ENCODE measurements at regions not wholly inside any gene's neighbourhood (a gene's known extent, or its start where the extent isn't known, plus 50 kb on each side); places are given as distances from the start of the nearest gene placed in this dataset.

DNA sequence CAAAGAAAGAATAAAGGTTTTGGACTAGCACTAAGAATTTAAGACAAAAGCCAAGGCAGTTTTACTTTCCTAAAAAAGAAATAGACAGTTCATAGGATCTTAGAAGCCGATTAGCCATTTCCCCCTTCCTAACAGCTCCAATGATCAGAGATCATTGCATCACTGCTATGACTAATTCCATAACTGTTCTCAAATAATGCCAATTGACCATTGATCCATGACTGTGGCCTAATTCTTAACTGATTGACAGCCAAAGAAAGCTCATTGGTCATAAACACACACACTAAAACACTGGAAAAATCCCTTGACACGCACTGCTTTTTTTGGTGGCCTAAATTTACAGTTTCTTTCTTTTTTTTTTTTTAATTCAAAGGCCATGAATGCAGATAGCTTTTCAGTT, 345.0 kb upstream of the ACVR2A start:
- no peak for FAIRE-seq

DNA sequence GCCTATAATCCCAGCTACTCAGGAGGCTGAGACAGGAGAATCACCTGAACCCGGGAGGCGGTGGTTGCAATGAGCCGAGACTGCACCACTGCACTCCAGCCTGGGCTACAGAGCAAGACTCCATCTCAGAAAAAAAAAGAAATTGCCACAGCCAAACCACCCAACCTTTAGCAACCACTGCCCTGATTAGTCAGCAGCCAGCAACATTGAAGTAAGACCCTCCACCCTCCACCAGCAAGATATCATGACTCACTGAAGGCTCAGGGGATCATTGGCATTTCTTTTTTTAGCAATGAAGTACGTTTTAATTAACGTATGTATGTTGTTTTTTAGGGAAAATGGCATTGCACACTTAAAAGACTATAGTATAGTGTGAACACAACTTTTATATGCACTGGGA, 349.1 kb upstream of the ACVR2A start:
- no peak for FAIRE-seq

DNA sequence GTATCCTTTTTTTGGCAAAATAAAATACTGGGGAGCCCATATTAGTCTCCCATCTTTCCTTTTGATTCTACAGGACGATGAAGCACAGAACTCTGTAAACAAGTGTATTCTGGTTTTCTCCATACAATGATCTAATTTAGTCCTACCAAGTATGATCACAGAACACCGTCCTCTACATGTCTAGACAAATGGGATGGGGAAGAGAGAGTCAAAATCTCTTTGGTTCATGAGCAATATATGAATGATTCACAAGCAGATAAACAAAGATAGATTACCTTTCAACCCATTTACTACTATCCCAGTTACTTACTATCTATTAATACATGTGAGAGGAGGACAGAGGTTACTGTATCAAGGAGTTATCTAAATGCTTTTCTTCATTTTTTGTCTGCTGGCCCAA, 352.4 kb upstream of the ACVR2A start:
- FAIRE-seq, result no peak

DNA sequence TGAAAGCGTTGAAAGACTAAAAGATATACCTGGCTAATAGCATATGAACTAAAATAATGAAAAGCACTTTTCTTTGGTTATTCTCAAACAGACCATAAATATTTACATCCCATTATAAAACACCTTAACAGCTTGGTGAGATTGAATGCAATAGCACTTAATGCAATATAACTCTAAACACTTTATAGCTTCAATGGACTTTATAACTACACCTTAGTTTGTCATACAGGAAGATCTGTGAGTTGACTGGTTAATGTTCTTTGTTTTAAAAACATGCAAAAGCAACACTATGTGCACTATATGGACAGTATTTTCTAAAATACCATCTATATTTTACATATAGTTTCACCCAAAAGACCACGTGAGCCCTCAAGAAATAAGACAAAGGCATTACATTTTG, 353.3 kb upstream of the ACVR2A start:
- FAIRE-seq, result no peak

DNA sequence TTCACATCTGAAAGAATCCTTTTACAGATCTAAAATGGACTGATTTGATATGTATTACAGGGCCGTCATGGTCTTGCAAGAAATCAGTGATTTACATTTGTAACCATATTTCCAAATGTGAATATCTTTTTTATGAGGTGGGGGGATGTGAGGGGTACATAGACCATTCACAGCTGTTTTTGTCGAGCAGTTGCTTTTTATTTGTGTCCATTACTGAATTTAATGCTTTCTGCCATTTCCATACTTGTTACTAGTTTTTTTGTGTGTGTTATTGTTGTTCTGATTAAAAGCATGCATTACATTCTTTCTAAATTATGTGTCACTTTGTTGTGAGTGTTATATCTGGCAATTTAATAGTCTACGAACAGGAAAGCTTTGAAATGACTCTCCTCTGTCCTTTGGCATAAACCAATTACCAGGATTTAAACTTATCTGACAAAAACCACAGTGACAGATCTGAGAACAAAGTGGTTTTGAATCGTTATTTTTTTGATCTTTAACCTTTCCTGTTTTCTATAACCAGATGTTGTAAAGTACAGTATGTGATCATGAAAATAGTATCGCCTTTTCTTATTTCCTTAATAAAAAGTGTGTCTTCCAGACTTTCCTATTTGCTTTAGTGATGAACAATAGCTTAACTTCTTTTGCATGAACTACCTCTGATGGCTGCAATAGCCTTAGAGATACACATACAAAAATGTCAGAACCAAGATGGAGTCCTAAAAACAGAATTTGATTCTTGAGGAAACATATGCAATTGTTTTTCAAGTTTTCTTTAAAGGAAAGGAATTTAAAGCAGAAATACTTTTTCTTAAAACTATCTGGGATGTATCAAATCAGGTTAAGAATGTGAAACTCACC, 354.2 kb upstream of the ACVR2A start:
- FAIRE-seq, result no peak

DNA sequence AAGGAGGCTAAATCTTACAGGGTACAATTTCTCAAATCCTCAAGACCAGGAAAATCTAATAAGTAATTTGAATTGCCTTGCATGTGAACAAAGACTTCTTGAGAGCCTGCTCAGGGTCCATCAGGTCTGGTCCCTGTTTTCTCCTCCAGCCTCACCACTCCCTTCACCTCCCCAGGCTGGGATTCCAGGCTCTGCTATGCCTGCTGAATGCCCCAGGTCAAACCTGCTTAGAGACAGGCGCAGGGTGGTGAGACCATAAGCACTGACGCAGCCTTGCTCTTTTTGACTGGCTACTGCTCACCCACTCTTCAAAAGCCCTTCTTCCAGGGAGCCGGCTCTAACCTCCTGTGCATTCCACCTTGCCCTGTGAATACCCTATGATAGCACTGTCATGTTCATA, 356.4 kb upstream of the ACVR2A start:
- FAIRE-seq, result no peak

DNA sequence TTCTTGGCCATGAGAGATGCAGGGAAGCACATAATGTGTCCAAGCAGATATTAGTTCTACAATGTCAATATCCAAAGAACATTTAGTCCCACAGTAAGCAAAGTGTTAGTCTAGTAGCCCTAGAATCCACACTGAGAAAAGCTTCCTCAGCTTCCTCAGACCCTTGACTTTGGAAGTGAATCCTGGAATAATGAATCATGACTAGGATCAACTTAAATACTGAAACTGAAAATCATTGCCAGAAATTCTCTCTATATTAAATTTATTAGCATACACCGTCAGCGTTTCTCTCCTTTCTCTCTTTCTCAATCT, 356.9 kb upstream of the ACVR2A start:
- FAIRE-seq, result no peak

DNA sequence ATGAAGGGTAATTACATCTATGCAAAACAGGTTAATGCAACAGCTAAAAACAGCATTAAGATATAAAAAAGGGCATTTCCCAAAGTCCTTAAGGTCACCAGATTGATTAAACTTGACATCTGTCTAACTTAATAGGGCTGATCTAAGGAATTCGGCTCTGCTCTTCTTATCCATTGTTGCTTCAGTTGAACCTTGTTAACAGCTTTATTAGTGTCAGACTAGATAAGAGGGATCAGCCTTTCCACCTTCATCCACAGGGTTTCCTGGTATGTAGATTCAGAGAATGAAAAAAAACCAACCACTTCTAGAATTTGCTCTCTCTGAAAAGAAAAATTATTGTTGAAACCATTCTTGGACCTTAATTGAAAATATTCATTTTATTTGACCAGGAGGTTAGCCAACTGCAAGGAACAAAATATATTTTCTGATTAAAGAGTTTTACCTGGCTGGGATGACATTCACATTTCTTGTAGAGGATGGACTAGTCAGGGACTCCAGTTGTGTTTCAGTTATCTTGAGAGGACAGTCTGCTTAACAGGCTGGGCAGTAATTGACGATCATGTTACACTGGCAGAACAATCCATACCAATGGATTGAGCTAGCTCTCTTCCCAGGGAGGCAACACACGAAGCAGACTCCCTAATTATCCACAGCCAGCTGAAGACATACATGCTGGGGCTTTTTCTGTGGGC, 357.4 kb upstream of the ACVR2A start:
- FAIRE-seq, result no peak

DNA sequence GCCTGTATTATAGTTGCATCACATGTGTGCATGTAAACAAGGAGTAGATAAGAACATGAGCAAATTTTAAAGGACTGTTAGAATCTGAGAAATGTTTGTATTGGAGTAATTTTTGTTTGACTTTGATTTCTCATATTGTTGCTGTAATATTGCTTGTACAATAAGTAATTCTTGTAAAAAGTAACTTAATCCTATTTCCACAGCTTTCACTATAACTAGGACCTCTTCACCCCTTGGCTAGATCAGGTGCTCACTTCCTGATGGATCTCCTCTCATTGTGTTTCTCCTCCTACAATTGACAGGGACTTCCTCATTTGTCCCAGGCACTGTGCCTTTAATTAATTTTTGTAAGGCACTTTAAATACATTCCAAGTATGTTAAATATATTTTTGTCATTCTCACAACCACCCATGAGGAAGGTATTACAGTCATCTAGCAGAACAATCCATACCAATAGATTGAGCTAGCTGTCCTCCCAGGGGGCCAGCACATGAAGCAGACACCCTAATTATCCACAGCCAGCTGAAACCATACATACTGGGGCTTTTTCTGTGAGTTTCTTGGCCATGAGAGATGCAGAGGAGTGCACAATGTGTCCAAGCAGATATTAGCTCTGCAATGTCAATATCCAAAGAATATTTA, 359.5 kb upstream of the ACVR2A start:
- no peak for FAIRE-seq

DNA sequence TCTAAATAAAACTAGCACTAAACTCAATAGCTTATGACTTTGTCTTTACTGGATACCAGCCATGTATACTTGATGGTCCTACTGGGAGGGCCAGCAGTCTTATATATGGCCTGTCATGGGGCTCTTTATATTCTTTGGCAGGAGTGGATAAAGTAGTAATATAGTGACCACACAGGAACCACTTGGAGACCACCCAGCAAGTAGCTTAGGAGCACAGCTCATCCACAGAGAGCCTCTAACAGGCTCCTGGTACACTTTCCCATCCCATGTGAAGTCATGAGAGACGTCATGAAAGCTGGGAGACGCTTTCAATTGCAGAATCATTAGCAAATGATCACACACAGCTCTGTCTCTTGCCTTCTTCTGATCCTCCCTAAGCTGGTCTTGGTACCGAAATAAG, 360.9 kb upstream of the ACVR2A start:
- FAIRE-seq, result no peak

DNA sequence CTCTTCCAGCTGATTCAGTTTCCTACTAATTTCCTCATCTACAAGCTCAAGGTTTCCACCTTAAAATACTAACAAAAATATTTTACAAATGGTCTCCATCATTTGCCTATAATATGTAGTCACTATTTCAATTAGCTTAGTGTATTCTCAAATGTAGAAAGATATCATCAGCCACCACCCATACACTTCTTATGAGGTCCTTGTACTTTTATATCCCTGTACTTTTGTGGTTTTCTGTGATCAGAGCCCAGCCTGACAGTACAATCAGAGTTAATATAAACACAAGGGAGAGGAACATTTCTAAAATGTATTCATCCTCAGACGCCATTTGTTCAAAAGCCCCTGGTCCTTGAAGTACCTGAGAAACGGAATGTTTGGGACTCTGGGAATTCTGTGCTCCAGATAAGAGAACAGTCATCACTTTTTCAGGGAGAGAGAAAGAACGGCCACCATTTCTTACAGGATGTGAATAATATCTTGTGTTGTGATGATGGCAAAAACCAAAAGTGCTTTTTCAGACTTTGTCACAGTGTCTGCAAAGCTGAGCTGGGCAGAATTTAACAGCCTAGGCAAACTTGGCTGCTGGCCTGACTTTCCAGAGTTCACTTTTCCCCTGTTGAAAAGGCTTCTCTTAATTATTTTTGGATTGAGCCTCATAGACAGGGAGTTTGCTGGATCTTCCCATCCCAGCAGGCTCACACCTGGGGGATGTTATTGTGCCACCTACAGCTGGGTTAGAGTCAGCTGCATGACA, 361.7 kb upstream of the ACVR2A start:
- FAIRE-seq, result no peak

DNA sequence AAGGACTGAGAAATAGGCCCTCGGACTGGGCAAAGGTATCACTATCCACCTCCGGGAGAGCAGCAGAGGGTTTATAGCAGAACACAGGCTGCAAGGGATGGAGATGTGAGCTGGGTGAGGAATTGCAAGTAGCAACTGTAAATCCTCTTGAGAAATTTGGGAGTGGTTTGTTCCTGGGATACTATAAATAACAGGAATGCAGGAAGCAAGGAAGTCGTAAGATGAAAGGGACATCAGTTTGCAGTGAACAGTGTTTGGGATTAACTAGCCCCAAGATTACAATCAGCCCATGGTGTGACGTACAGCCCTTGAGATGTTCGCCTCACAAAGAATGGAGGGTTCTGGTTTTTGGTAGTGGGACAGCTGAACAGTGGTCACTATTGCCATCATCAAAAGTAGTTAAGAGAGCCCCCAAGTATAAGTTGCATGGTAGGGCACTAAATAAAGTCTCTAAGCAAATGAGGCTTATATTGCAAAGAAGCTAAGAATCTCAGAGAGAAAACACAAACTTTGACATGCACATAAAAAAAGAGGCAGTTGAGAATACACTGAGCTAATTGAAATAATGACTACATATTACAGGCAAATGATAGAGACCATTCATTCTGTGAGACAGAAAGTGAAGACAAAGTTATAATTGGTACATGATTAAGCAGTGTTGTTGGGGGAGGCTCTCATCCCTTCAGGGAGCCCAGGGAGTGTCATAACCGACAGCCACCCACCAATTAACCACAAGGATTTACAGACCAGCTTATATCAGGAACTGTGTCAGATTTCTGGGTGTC, 362.5 kb upstream of the ACVR2A start:
- no peak for FAIRE-seq

DNA sequence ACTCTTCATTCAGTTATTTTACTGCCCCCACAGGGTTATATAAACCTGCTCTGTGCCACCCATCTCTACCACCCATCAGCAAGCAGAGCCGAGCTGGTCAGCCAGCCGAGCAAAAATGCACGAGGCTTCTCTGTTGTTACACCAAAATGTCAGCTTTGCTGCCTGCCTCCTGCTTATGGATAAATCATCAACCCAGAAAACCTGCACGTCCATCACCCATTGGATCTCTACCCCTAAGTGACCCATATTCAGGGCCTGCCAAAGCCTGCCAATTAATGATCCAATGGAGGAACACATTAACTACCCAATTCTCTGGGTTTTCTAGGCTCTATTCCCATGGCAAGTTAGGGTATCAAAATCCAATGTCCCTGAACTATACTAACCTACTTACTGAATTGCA, 365.5 kb upstream of the ACVR2A start:
- no peak for FAIRE-seq

DNA sequence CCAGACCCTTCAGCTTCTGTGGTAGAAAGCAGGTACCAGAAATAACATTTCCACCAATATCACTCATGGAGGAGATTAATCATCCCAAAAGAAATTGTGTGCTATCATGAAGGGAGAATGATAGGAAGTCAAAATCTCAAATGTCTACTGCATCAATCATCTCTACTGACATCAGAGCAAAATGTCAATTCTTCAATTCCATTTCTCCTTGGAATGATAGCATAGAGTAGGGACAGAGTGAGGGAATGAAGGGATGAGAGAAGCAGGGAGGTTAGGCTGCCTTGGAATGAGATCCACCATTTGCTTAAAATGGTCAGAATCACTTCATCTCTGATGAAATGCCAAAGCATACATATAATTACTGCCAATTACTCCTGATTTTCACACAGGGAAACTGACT, 371.8 kb upstream of the ACVR2A start:
- no peak for FAIRE-seq

DNA sequence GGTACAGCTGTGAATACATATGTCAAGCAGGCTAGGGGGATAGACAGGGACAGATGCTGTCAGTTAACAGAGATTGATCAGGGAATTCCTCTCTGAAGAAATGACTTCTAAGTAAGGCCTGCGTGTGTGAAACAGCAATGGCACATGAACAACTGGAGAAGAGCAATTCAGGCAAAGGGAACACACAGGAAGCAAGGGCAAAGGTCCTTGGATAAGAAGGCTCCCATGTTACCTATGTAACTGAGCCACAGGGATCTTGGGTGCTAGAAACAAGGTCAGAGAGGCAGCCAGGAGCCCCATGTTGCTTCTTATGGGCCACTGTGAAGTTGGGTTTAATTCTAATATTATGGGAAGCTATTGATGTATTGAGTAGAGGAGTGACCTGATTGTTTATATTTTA, 373.7 kb upstream of the ACVR2A start:
- FAIRE-seq, result no peak

DNA sequence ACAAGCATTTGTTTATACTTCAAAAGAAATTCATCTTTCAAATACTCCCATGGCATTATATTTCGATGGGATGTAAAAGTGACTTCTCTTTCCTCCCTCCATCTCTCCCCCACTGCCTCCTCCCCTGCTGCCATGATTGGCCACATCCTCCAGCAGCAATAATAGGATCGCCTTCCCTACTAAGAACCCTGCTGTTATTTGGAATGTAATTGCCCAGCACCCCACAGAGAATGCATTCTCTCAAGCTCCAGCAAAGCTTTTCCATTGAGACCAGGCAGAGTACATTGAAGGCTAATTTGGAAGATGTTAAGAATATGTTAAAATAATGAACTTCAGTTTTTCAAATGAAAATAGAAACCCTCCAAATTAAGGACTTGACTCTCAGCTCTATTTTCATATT, 375.4 kb upstream of the ACVR2A start:
- no peak for FAIRE-seq

DNA sequence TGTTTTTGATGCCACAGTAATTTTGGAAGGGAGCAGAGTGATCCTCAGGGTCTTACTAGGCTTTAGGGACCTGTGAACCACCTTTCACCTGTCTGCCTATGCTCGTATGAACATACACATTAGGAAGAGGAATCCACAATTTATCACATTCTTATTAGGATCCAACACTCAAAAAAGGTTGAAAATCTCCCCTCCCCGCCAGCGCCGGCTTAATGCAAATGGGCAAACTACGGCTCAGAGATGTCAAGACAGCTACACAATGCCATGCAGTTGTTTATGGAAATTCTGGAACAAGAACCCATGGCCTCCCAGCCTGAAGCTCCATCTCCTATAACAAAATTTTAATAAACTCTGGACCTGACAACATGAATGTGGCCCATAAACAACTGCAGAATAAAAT, 375.9 kb upstream of the ACVR2A start:
- no peak for FAIRE-seq

DNA sequence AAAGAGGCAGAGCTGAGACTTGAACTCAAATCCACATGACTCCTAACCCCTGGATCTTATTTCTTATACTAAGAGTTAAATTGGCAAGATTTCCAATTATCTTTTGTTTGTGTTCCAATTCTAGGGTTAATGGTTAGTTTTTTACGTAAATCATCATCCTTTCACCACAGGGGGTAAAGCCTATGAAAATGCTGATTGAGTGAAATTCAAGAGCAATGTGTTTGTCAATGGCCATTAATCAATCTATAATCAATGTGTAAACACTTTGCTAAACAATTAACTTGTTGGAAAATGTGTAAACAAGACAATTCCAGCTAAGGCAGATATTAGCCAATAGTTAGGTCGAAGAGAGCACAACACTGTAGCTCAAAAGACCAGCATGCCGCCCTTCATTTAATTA, 376.5 kb upstream of the ACVR2A start:
- FAIRE-seq, result no peak

DNA sequence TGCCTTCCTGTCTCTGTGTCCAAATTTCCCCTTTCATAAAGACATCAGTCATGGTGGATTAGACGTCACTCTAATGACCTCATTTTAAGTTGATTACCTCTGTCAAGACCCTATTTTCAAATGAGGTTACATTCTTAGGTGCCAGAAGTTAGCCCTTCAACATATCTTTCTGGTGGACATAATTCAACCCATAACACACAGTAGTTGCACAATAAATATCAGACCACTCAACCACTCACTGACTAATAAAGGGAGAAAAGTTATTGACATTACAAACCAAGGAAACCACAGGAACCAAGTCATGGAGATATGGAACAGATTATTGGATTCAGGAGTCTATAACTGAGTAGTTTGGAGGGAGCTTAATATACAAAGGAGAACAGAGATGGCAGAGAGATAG, 377.4 kb upstream of the ACVR2A start:
- no peak for FAIRE-seq

DNA sequence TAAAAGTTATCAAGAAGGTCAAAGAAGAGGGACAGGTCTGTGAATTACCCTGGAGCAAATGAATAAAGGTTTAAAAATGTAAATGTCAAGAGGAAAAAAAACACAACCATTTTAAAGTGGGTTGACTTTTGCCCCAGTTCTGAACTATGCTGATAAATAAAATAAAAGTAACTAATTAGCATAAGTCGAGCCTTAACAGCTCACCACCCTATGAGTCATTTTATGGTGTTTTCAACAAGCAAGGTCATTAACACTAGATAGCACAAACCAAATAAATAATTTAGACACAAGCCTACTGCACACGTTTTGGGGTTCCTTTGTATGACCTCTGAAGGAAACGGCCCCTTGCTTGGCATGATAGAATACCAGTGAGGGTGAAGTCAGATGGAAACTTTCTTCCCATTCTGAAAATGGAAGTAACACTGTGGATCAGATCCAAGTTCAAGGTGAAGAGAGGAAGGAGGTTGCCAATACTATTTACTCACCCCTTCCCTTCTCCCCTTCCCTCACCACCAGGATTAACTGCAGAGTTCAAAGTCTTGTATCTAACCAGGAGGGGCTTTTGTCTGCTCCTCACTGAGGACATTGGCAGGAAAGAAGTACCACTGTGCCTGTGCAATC, 380.0 kb upstream of the ACVR2A start:
- peak; percentile 91 for FAIRE-seq

DNA sequence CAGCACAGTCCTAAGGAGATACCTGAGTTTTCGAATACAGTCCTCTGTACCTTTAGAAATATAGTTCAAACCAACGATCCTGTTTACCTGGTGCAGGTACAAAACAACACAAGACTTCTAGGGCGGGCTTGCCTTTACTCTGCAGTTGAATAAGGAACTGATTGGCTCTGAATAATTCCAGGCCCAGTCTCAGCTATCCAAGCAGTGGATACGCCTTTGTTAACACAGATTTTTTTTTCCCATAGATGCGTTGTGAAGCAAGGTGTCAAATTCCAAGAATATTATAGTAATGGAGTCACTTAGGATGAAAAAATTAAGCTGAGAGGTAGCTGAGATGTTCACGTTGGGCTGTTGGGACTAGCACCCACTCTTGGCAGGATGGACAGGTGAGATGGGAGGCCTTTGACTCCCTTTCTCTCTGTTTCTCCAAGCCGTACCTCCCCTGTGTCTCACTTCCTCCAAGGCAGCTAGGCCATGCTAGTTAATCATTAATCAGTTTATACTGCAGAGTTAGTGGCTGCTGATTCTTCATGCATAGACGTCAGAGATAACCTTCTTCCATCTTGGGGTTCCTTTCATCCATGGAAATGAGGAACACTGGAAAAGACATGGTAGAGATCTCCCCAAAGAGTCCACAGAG, 380.8 kb upstream of the ACVR2A start:
- FAIRE-seq, result peak; percentile 71

DNA sequence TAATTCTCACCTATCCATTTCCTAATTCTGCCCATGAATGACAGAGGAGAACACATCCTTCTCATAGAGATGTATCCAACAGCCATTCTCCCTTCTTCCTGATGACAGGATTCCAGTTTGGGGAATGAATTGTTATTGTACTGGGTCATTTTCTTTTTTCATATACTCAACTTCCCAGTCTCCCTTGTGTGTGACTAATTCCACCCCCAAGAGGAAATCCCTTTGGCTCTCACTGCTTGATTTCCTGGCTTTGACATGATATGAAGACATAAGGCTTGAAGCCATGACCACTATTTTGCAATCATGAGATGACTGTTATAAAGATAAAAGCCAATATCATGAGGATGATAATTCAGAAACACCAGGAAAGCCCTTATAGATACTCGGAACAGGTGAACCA, 384.7 kb upstream of the ACVR2A start:
- no peak for FAIRE-seq

All from islet of Langerhans (tissue), 1 donor.